PC-9 (cell line): ENCODE measurements at regions not wholly inside any gene's neighbourhood (a gene's known extent, or its start where the extent isn't known, plus 50 kb on each side); places are given as distances from the start of the nearest gene placed in this dataset.

Experiments used
- CTCF ChIP-seq: fragments of 200-600 bp; sonication (generic); conservative IDR thresholded peaks from 2 replicates; pipeline ENCODE4 v1.6.1; 2017; ENCODE audit warnings: mixed run types, antibody characterized with exemption, mild to moderate bottlenecking, moderate library complexity
- EZH2 ChIP-seq: fragments of 200-600 bp; sonication (generic); IDR thresholded peaks from 2 replicates; pipeline ENCODE4 v1.8.0; 2017; ENCODE audit warnings: antibody characterized with exemption, low read depth

GRCh38 chr9:113673726-113674125, 202.4 kb upstream of the ZNF618 start:
- TF ChIP-seq CTCF, result no peak
- TF ChIP-seq EZH2, result no peak
